ENCODE measurements at regions not wholly inside any gene's neighbourhood (a gene's known extent, or its start where the extent isn't known, plus 50 kb on each side); places are given as distances from the start of the nearest gene placed in this dataset.

- Histone ChIP-seq H3K9me3 (no peaks in the 10 kb centered on the region), H3K36me3 (replicated peaks in 1 of 2; ENCODE audit: insufficient read depth in 1 of 2, low read depth in 2 of 2) (no peaks in the 10 kb centered on the region), H3K4me3 (no peak overlapping the region), H3K27ac (no peak overlapping the region), H3K4me1 (no peaks in the 10 kb centered on the region), H3K27me3 (no peaks in the 10 kb centered on the region)
- ATAC-seq (no peak), DNase-seq (no peak)
- 17 to 19% methylated on average over 2 of the region's 2 CpGs for WGBS, 2 donors
- intact Hi-C loops (cut with DNase I): no loop called here
- no peak for TF ChIP-seq POLR2A (IDR thresholded peaks at IDR 0.05)
Measured at GRCh38 chr2:186992597-186992996, 143.6 kb upstream of the ZSWIM2 start.

GRCh38 chr2:186991766-186992417 is 142.9 kb upstream of the ZSWIM2 start:
- Histone ChIP-seq H3K9me3 (no peaks in the 10 kb centered on the region), H3K27ac (no peak overlapping the region), H3K36me3 (replicated peaks in 1 of 2; ENCODE audit: insufficient read depth in 1 of 2, low read depth in 2 of 2) (no peaks in the 10 kb centered on the region), H3K4me3 (no peak overlapping the region), H3K4me1 (no peaks in the 10 kb centered on the region), H3K27me3 (no peaks in the 10 kb centered on the region)
- ATAC-seq (no peak), DNase-seq (no peak)
- intact Hi-C loops (cut with DNase I): no loop called here
- TF ChIP-seq POLR2A (IDR thresholded peaks at IDR 0.05): no peak
- TF ChIP-seq, protein P1, sequence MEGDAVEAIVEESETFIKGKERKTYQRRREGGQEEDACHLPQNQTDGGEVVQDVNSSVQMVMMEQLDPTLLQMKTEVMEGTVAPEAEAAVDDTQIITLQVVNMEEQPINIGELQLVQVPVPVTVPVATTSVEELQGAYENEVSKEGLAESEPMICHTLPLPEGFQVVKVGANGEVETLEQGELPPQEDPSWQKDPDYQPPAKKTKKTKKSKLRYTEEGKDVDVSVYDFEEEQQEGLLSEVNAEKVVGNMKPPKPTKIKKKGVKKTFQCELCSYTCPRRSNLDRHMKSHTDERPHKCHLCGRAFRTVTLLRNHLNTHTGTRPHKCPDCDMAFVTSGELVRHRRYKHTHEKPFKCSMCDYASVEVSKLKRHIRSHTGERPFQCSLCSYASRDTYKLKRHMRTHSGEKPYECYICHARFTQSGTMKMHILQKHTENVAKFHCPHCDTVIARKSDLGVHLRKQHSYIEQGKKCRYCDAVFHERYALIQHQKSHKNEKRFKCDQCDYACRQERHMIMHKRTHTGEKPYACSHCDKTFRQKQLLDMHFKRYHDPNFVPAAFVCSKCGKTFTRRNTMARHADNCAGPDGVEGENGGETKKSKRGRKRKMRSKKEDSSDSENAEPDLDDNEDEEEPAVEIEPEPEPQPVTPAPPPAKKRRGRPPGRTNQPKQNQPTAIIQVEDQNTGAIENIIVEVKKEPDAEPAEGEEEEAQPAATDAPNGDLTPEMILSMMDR (IDR thresholded peaks at IDR 0.05): no peak
- WGBS, 2 donors: 73 to 87% methylated on average over 4 of the region's 4 CpGs

GRCh38 chr2:186984966-186985365 is 136.0 kb upstream of the ZSWIM2 start:
- H3K4me3 ChIP-seq: no peak overlapping the region
- H3K27me3 ChIP-seq: no peaks in the 10 kb centered on the region
- no peaks in the 10 kb centered on the region for H3K36me3 ChIP-seq (replicated peaks in 1 of 2; ENCODE audit: insufficient read depth in 1 of 2, low read depth in 2 of 2)
- intact Hi-C loops (cut with DNase I): no loop called here
- 67 to 72% methylated on average over 2 of the region's 2 CpGs for WGBS, 2 donors
- ATAC-seq (no peak), DNase-seq (no peak)
- no peaks in the 10 kb centered on the region for H3K4me1 ChIP-seq
- no peak overlapping the region for H3K27ac ChIP-seq
- peaks cover 0 to 3% (median 0%) of the 10 kb centered on the region in 3 donors for H3K9me3 ChIP-seq
- TF ChIP-seq POLR2A (IDR thresholded peaks at IDR 0.05): no peak
- TF ChIP-seq, protein P1 (IDR thresholded peaks at IDR 0.05): no peak

DNA sequence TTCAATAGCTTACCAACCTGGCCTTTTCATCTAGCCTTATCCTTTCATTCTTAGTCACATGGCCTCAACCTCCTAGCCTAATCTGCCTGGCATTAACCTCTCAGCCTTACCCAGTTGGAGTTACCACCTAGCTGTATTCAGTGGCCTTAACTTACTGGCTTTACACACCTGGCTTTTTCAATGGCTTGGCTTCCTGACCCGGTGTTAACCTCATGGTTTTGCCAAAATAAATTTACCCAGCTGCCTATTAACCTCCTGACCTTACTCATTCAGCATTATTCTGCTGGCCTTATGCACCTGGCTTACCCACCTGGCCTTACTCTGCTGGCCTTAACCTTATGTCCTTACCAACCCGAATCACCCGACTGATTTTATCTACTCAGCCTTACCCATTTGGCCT is 135.5 kb upstream of the ZSWIM2 start:
- no peaks in the 10 kb centered on the region for H3K4me1 ChIP-seq
- no peaks in the 10 kb centered on the region for H3K36me3 ChIP-seq (replicated peaks in 1 of 2; ENCODE audit: insufficient read depth in 1 of 2, low read depth in 2 of 2)
- TF ChIP-seq POLR2A (IDR thresholded peaks at IDR 0.05): no peak
- TF ChIP-seq, protein P1 (IDR thresholded peaks at IDR 0.05): no peak
- ATAC-seq (no peak), DNase-seq (no peak)
- H3K9me3 ChIP-seq: peaks cover 0 to 3% (median 0%) of the 10 kb centered on the region in 3 donors
- H3K27ac ChIP-seq: no peak overlapping the region
- no peak overlapping the region for H3K4me3 ChIP-seq
- WGBS, 2 donors: 29 to 39% methylated on average over 3 of the region's 3 CpGs
- intact Hi-C loops (cut with DNase I): no loop called here
- no peaks in the 10 kb centered on the region for H3K27me3 ChIP-seq

DNA sequence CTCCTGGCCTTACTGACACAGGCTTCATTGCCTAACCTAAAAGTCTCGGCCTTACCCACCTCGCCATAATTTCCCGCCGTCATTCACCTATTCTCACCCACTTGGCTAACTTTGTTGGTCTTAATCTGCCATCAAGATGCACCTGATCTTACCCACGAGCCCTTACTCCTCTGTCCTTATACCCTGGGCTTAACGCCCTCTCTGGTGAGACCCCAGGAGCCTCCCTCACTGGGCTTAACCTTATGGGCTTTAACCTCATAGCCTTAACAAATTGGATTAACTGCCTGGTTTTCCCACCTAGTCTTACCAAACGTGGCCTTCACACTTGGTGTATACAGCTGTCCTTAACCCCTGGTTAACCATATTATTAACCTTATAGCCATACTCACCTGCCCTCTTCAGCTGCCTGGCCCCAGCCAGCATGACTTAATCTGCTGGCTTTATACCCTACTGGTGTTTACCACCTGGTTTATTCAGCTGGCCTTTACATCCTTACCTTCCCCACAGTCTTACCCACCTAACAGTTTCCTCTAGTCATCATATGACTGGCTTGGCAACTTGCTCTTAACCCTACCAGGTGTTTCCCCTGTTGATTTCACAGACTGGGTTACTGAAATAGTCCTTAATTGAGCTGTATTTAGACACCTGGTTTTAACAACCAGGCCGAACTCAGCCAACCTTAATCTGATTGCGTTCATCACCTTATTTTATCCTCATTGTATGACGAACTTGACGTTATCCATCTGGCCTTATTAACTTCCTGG is 132.0 kb upstream of the ZSWIM2 start:
- TF ChIP-seq, protein P1 (IDR thresholded peaks at IDR 0.05): no peak
- no peak for TF ChIP-seq POLR2A (IDR thresholded peaks at IDR 0.05)
- Histone ChIP-seq H3K4me3 (no peak overlapping the region), H3K4me1 (no peaks in the 10 kb centered on the region), H3K27ac (no peak overlapping the region), H3K36me3 (replicated peaks in 1 of 2; ENCODE audit: insufficient read depth in 1 of 2, low read depth in 2 of 2) (no peaks in the 10 kb centered on the region), H3K9me3 (no peaks in the 10 kb centered on the region), H3K27me3 (no peaks in the 10 kb centered on the region)
- 81 to 86% methylated on average over 11 of the region's 11 CpGs for WGBS, 2 donors
- DNase-seq (no peak), ATAC-seq (no peak)
- intact Hi-C loops (cut with DNase I): no loop called here

All from body of pancreas (tissue), 4 donors.